OCI-LY3 (cell line): ENCODE measurements at regions not wholly inside any gene's neighbourhood (a gene's known extent, or its start where the extent isn't known, plus 50 kb on each side); places are given as distances from the start of the nearest gene placed in this dataset.

Experiments used
- CTCF ChIP-seq: fragments of 200-600, 300-600 bp; sonication (generic); IDR thresholded peaks from 2 replicates; pipeline ENCODE4 v1.5.1; 2014; ENCODE audit warnings: antibody characterized with exemption, low read length, low read depth
- EZH2phosphoT487 ChIP-seq: fragments of 200-600 bp; shearing (Covaris generic); IDR thresholded peaks from 2 replicates; pipeline ENCODE4 v1.6.1; 2018; ENCODE audit warnings: antibody characterized with exemption, mixed run types, low read depth

DNA sequence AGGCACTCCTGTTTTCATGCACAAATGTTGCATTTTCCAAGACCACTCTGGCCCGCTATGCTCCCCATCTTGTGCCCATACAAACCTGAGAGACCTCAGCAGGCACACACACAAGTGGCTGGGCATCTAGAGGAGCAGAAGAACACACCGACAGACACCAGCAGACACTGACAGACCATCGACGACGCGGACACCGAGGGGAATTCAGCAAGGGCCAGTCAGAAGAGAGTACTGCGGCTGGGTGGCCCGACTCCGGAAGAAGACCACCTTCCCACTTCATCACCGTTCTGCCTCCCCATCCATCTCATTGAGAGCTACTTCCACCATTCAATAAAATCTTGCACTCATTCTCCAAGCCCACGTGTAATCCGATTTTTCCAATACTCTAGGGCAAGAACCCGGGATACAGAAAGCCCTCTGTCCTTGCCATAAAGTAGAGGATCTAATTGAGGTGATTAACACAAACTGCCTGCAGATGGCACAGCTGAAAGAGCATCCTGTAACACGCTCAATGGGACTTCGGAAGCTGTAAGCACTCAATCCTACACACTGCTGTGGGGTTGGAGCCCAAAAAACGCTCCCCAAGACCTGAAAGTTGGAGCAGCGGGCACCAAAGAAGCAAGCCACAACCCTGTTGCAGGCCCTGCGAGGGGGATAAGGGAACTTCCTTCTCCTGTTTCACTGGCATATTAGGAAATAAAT lies 780.9 kb downstream of the ARAP2 start:
- TF ChIP-seq CTCF (no peak), EZH2phosphoT487 (no peak)
